ENCODE measurements at regions not wholly inside any gene's neighbourhood (a gene's known extent, or its start where the extent isn't known, plus 50 kb on each side); places are given as distances from the start of the nearest gene placed in this dataset.

DNA sequence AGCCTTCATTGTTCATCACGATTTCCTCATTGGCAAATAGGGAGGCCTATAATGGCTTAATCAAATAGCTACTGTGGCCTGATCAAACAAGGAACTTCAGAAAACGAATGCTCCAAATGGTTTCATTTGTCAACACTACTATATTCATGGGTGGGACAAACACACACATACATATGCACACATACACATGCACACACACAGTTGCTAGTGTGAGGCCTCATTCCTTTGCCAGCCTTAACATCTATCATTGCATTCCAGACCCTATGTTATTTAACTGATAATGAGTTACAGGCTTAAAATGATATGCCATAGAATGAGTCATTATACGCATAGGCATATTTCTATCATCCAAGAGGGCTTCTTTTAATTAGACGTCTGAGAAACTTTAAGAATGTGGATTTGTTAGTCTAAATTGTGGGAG is 140.2 kb downstream of the KLF5 start:
- DNase-seq (ENCODE audit: low read depth): no peak

DNA sequence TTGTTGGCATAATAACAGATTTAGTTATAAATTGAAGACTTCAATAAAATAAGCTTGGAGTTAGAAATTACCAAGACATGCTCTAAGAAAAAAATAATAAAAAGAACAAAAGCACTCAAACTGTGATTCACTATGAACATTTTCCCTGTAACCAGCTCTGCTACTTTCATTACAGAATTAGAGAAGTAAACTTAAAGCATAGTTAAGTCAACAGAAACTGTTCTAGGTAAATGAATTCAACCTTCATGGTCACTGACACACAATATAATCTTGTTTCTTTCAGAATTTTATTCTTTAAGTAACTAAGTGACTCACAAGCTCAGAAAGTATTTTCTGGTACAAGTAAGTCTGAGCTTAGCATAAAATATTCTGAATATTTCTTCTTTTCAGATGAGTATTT is 136.3 kb downstream of the KLF5 start:
- DNase-seq (ENCODE audit: low read depth): no peak

DNA sequence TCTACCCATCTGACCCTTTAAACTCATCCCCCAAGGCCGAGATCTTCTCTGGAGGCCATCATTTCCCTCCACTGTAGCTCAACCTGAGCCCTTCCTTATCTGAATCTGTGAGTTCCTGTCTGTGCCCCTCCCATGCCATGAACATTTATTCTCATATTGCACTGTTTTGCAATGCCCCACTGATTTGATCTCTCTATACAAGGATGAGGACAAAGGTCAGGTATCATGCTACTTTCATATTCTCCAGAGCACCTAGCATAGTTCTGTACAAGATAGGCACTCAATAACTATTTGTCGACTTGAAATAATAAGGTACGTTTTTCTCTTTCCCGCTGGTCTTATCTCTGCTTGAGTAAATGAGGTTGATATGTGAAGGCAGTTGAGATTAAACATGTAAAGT is 135.5 kb downstream of the KLF5 start:
- DNase-seq (ENCODE audit: low read depth): no peak

DNA sequence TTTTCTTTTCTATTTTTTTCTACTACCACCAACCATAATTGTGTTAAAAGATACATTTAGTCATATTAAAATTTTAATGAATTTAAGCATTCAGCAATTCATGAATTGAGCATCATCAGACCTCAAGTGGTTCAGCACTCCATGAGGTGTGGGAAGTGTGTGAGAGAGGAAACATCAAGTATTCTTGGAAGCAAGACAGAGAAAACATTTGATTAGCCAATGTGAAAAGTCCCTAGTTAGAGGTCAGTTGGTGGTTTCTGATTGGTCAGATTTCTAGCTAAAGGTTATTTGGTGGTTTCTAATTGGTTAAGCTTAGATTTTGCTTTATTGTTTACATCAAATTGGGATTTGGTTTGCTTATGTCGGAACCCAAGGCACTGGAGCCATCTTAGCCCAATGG is 134.7 kb downstream of the KLF5 start:
- DNase-seq (ENCODE audit: low read depth): no peak

DNA sequence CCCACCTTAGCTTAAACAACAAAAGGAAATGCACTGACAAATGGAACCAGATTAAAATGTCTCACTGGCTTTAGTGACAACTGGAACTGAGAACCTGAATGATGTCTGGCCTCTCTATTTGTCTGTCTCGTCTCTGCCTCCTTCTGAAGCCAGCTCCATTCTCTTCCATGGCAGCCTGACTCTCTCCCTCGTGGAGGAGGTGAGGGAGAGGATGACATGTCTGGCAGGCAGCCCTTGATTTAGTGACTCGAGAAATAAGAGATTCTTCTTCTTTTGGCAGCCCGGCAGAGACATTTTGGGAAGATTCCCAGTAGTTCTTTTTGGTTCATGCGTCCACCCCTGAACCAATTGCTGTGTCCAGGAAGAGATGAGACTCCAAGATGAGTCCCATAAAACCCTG is 131.7 kb downstream of the KLF5 start:
- DNase-seq (ENCODE audit: low read depth): no peak

DNA sequence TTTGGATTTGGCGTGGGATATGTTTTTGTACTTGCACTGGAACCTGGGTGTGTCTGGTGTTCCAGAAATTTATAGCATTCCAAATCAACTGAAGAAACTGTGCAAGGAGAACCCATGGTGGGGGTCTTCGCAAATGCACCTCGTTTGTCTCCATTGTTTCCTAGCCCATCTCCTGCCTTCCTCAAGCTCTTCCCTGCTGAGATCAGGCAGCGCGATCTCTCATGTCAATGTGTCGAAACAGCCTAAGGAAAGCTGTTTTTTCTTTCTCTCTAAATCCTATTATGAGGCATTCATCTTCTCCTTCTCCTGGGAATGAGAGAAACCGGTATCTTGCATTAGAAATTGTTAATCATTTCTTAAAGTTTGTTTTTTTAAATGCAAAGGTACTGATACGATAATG is 131.0 kb downstream of the KLF5 start:
- DNase-seq (ENCODE audit: low read depth): no peak

DNA sequence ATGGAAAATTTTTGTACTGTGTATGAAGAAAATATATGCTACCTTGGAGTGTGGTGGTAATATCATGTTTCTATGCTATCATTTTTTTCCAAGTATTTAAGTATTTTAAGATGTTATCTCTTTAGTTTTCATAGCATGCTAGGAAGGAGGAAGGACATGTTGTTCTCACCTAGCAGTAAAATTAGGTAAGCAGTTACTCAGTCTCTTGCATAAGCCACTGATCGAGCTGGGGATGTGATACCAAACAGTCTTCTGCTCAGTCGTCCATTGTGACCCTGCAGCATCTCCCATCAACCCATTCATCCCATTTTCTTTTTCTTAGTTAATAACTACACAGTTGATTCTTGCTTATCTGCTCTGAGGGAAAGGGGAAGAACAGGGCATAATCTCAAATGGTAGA is 130.6 kb downstream of the KLF5 start:
- DNase-seq (ENCODE audit: low read depth): no peak

DNA sequence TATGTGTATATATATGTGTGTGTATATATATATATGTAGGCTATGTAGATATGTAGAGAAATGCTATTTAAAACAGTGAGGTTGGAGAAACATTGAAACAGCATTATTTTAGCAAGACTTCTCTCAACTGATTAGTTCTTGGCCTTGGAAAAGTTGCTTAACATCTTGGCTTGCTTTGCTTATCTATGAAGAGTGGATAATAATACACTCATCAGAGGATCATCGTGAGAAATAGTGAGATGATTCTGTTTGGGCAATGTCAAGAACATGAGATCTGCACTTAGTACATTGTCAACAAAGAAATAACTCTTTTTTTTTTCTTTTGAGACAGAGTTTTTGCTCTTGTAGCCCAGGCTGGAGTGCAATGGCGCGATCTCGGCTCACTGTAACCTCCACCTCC is 128.3 kb downstream of the KLF5 start:
- DNase-seq (ENCODE audit: low read depth): no peak

DNA sequence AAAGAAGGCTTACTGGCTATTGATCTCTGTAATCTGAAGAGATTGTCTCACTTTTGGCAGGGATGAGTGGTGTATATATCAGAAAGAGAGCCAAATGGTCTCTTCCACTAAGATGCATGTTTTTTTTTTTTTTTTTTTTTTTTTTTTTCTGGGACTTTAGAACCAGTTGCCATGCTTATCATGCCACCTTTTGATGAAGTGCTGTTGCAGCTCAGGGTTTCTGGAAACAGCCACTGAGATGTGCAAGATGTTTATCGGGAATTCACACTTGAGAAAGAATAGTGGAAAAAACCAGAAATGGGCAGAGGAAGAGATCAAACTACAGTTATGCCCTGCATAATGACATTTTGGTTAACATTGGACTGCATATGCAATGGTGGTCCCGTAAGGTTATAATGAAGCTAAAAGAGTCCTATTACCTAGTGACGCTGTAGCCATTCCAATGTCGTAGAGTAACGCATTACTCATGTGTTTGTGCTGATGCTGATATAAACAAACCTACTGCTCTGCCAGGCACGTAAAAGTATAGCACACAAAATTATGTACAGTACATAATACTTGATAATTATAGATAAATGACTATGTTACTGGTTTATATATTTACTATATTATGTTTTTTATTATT is 121.0 kb downstream of the KLF5 start:
- no peak for DNase-seq (ENCODE audit: low read depth)

DNA sequence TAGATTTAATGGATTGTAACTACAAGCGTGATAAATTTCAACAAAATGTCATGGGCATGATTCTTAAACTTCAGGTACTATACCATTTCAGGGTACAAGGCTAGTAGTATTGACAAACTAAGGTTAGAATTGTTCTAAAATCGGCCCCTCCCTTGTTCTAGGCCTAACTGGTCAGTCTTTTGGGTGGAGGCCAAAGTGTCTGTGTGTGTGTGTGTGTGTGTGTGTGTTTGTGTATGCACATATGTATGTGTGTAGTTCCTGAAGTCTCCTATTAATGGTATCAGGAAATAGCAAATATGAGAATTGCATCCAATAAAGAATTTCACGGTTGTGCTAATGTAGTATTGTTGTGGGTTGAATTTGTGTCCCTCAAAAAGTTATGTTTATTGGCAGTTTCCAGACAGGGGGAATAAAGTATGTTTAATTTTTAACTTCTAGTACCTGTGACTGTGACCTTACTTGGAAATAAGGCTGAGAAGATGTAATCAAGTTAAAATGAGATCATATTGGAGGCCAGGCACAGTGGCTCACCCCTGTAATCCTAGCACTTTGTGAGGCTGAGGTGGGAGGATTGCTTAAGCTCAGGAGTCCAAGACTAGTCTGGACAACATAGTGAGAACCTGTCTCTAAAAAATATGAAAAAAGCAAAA is 119.2 kb downstream of the KLF5 start:
- DNase-seq (ENCODE audit: low read depth): no peak

DNA sequence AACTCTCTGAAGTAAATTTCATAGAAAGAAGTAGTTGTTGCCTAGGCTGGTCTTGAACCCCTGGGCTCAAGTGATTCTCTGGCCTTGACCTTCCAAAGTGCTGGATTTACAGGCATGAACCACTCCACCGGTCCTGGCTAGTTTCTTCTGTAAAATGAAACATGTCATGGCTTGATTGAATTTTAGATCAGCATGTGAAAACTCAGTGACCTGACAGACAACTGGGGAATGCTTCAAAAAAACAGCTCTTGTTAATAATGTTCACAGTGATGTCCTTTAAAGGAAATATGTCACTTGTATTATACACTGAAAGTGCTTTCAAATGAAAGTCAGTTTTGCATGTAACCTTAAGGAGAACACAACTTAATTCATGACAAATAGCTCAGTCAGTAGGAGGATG is 118.2 kb downstream of the KLF5 start:
- DNase-seq (ENCODE audit: low read depth): no peak

DNA sequence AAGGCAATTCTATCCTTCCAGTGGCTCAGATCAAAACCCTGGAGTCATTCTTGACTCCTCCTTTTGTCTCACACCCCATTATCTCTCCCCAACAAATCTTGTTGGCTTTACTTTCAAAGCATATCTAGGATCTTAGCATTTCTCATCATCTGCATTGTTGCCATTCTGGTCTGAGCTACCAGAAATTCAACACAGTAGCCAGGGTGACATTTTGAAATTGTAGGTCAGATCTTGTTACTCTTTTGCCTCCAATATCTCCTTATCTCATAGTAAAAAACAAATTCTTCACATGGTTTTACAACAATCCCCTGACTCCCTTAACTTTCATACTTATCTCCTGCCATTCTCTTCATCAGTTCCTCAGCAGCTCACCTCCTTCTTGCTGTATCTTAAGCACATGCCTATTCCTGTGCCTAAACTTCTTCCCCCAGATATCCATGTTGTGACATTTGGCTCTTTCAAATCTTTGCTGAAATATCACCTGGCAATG is 115.8 kb downstream of the KLF5 start:
- DNase-seq (ENCODE audit: low read depth): no peak

DNA sequence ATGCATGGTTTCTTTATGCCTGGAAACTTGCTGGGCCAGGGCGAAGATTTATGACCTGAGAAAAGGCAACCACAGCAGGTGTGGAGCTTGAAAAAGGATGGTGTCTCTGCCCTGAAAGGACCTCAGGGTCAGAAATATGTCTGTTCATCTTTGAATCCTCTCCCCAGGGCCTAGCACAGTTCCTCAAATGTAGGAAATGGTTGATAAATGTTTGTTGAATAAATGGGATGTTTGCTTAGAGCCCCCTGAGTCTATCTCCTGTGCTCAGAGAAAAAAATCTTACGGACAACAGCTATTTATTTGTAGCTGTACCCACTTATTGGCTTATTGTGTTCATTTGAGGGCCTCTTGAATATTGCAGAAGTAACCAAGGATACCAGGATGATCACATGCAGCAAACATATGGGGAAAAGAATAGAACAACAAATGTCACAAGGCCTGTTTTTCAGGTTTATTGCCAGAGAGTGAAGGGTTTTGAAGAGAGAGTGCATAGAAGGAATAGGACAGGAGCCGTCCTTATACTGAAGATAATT is 114.5 kb downstream of the KLF5 start:
- no peak for DNase-seq (ENCODE audit: low read depth)

DNA sequence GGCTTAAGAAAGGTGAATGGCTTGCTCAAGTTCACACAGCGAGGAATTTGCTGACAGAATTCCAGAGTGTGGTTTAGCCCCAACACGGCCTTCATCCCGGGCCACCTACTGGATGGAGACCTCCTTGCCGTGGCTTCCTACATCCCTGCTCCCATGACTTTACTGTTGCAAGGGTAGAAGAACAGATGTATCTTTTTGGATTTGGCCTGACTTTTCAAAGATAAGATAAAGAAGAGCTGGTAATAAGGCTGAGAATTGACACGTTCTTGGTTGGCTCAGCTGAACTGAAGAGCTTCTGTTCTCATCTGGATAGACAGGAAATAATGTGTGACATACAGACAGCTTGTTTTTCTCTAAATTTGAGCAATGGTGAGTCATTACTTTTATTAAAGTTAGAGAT is 113.1 kb downstream of the KLF5 start:
- no peak for DNase-seq (ENCODE audit: low read depth)

DNA sequence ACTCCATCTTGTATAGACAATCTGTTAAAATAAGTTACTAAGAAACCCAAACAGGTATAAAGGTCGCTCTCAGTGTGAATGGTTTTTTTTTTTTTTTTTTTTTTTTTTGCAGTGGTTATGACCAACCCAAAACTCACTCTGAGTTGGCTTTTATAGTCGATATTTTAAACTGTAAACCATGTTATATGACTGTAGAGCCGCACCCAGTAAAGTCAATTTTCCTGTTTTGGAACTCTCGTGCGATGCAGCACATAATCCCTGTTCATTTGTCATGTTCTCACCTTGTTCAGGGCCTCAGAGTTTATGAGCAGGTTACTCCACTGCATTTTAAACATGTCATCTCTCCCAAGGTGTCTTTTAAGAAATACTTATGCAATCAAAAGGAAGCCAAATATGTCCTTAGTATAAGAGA is 112.5 kb downstream of the KLF5 start:
- DNase-seq (ENCODE audit: low read depth): no peak

DNA sequence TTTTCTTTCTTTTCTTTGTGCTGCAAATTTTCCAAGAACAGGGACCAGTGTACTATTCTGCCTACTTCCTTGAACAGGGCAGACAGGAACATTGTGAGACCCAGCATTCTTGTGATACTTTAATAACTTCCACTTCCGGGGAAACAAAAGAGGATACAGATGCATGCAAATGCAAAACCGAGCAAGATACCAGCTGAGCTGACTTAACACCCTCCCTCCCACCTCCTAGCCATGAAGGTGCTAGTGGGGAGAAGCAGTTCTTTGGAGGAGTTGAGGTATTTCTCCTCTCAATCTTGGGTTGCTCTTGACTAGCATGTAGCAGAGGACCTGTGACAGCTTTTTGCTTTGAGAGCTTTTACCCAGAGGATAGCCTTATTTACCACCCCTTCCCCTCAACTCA is 111.2 kb downstream of the KLF5 start:
- no peak for DNase-seq (ENCODE audit: low read depth)

DNA sequence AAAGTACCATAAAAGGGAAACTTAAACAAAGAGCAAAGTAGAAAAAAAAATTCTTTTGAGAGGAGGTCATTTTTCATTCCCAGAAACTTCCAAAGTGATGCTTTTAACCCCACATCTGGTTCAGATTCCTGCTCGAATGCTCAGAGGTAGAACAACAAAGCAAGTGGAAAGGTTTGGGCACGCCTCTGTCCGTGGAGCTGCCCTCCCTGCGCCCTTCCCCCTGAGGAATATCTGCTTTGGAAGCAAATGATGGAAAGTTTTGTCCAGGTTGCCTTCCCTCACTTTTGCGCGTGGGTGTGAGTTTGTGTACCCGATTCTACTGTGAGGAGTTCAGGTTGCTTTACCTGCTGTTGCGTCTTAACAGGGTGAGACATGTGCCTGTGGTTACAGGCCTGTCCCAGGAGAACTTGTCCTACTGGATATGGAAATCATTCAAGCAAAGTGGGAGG is 110.2 kb downstream of the KLF5 start:
- no peak for DNase-seq (ENCODE audit: low read depth)

DNA sequence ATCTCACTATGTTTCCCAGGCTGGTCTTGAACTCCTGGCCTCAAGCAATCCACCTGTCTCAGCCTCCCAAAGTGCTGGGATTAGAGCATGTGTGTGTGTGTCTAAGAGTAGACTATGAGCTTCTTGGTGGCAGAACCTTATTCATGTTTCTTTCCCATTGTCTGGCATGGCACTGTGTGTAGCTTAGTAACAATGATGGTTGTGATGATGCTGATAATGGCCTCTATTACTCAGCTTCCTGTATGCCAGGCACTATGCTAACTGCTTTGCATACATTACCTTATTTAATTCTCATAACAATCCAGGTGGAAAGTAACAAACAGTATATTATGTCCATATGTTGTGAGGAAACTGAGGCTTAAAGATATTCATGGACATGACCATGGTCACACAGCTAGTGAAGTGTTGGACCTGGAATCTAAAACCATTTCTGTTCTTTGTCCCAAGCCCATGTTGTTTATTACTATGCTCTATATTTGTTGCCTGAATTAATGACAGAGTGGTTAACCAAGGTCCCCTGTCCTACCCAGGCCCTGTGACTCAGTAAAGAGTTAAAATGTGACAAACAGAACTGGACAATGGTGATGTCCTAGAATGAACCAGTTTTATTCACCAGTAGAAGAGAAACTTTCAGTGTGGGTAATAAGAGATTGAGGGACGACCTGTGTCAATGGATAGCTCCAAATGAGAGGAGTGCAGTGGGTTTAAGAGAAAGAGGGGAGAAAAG is 109.6 kb downstream of the KLF5 start:
- no peak for DNase-seq (ENCODE audit: low read depth)

DNA sequence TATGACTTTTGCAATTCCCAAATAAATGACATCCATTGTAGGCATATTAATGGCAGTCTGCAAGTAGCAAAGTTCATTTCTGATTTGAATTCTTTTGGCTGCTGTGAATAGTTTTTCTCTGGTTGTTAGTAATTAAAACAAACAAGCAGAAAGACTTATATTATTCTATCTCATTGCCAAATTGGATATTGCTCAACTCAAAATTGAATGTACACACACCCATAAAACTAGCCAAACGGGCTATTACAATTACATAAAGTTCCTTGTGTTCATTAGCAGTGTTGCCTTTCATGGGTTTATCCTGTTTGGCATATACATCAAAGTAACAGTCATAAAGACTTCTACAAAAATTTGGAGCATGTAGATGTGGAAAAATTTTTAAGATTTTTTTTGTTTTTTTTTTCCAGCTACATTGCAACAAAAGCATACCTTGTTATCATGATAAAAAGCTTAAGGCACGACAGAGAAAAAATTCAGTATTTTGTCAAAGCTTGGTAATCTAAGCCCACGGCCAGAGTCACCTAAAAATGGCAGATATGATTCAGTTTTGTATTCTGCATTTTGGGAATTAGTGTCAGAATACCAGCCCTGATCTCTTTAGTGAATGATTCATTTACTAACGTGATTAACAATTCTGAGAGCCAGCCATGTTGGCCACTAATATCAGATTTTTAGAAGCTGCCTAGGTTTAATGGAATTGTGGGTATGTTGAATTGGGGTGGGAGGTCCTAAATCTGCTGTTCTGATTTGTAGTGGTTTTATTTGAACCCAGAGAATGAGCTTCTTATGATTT is 108.4 kb downstream of the KLF5 start:
- no peak for DNase-seq (ENCODE audit: low read depth)

DNA sequence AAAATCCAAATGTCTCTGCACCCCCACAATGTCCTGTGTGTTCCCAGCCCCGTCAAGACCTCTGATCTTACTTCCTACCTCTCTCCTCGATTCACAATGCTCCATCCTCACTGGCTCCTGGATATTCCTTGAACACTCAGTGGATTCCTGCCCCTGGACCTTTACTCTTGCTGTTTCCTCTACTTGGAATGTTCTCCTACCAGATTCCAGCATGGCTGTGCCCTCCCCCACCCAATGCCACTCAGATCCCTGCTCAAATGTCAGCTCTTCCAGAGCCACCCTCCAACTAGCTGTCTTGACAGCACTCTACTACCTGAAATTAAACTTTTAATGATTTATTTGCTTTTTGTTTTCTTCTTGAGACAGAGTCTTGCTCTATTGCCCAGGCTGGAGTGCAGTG is 107.4 kb downstream of the KLF5 start:
- no peak for DNase-seq (ENCODE audit: low read depth)

DNA sequence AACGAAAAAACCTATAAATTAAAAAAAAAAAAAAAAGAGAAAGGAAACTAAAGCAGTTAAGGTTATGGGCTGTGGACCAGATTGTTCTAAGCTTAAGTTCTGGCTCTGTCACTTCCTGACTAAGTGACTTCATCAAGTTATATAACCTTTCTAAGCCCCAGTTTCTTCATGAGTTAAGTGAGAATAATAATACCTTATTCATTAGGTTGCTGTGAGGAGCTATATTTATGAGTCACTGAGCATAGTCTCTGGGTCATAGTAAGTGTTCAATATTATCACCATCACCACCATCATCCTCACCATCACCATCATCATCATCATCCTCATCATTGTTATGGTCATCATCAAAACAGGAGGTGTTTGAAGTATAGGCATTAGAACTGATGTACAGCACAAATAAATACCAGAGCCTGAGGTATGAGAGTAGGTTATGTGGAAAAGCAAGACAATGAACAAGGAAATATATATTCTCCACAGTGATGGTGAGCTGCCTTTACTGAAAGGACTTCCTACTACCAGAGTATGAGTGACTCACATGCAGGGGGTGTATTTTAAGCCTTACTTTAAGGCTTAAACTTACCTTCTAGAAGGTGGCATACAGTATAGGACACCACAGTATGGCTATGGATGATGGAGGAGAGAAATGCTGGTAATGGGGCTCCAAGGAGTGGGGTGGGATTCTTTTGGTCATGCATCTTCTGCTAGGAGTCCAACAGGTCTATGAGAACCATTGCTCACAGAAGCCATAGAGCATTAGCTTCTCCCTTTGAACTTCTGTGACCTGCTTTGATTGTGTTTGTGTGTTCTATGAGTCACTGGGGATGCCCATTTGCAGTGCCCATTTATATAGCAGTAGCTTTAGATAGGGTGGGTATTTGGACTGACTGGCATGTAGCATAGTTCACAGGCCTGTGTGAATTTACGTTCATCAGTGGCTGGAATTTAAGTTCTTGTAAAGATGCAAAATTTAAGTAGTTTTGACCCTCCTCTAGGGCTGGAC is 104.4 kb downstream of the KLF5 start:
- DNase-seq (ENCODE audit: low read depth): no peak
